IPS-15b (cell line): ENCODE measurements at regions not wholly inside any gene's neighbourhood (a gene's known extent, or its start where the extent isn't known, plus 50 kb on each side); places are given as distances from the start of the nearest gene placed in this dataset.
"Not testable (repeated sequence)": the region's sequence is repeated elsewhere in the genome, so short reads cannot be mapped to it uniquely, and the experiment has no call there.

Experiments
- H3K27me3 ChIP-seq: one replicate; pipeline ENCODE4 v1.6.1; 2013; ENCODE audit warnings: low read length; ENCODE audit not compliant: control insufficient read depth, insufficient read depth
- H3K36me3 ChIP-seq: one replicate; pipeline ENCODE4 v1.6.1; 2013; ENCODE audit warnings: low read length; ENCODE audit not compliant: control insufficient read depth, insufficient read depth
- H3K4me1 ChIP-seq: one replicate; pipeline ENCODE4 v1.6.1; 2013; ENCODE audit warnings: mild to moderate bottlenecking, low read length; ENCODE audit not compliant: control insufficient read depth, insufficient read depth
- H3K4me3 ChIP-seq: one replicate; pipeline ENCODE4 v1.5.1; 2013; ENCODE audit warnings: low read depth, low read length
- H3K9ac ChIP-seq: one replicate; pipeline ENCODE4 v1.6.1; 2013; ENCODE audit warnings: low read depth, mild to moderate bottlenecking, low read length
- H3K9me3 ChIP-seq: one replicate; pipeline ENCODE4 v1.6.1; 2013; ENCODE audit warnings: mild to moderate bottlenecking, low read length; ENCODE audit not compliant: control insufficient read depth, insufficient read depth

DNA sequence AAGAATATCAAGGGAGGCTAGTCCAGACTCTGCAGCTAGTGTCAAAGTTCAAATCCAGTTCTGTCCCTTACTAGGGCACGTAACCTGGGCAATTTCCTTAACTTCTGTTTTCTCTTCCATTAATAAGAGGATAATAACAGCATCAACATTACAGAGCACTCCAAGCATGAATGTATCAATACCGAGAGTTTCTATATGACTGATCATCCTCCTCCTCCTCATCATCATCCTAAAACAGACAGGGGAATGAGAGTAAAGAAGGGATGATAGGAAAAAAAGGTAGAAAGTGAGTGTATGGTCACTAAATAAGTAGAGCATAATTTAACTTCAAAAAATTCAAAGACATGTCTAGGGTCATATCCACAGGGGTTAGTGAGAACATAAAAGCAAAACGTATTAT, 171.4 kb downstream of the NDUFA12 start:
- Histone ChIP-seq H3K27me3 (no peaks in the 10 kb centered on the region), H3K9me3 (no peaks in the 10 kb centered on the region), H3K4me1 (peaks cover 14% of the 10 kb centered on the region), H3K36me3 (no peaks in the 10 kb centered on the region), H3K4me3 (no peak overlapping the region), H3K9ac (no peak overlapping the region)

DNA sequence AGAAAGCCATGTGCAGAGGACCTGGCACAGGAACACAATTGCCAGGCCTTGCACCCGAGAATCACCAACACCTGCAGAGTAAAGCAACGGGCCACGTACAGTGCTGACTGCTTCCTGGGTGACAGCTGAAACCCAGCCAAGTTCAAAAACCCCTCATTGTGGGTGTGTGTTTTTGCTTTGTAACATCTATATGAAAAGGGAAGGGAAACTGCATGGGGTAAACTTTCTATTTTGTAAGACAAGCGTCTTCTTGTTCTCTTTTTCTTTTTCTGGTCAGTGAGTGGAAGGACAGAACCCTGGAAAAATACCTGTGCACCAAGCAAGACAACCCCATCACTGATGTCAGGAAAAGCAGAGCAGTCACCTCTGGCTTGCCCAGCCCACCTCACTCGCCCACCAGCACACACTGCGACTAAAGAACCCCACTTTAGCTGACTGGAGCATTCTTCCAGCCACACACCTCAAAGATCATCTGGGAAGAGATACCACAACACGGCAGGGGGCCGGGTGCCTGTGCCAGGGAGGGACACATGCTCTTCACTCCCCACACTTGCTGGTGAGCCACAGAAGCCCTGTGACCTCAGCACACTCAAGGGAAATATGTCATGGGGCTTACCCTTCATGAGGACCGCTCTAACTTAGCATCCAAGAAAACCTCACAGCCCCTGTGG, 172.3 kb downstream of the NDUFA12 start:
- Histone ChIP-seq H3K4me1 (peaks cover 14% of the 10 kb centered on the region), H3K27me3 (no peaks in the 10 kb centered on the region), H3K36me3 (no peaks in the 10 kb centered on the region), H3K9me3 (no peaks in the 10 kb centered on the region), H3K4me3 (no peak overlapping the region), H3K9ac (no peak overlapping the region)

DNA sequence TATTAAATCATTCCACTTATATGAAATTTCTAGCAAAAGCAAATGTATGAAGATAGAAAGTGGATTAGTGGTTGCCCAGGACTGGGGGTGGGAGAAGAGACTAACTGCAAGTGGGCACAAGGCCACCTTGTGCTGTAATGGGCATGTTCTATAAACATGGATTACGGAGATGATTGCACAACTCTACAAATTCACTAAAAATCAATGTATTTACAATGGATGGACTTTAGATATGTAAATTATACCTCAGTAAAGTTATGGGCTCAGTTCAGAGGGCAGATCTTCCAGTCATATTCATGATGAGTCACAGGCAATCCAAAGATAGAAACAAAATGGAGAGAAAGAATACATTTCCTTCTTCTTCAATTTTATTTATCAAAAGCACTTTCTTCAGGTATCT, 173.9 kb downstream of the NDUFA12 start:
- no peaks in the 10 kb centered on the region for H3K27me3 ChIP-seq
- H3K9ac ChIP-seq: no peak overlapping the region
- H3K4me1 ChIP-seq: peaks cover 14% of the 10 kb centered on the region
- no peaks in the 10 kb centered on the region for H3K9me3 ChIP-seq
- H3K36me3 ChIP-seq: no peaks in the 10 kb centered on the region
- H3K4me3 ChIP-seq: no peak overlapping the region

GRCh38 chr12:94819011-94819410, 168.7 kb upstream of the TMCC3 start:
- peaks cover 8% of the 10 kb centered on the region for H3K4me1 ChIP-seq
- H3K36me3 ChIP-seq: no peaks in the 10 kb centered on the region
- H3K4me3 ChIP-seq: no peak overlapping the region
- H3K9ac ChIP-seq: no peak overlapping the region
- H3K9me3 ChIP-seq: peaks cover 3% of the 10 kb centered on the region
- H3K27me3 ChIP-seq: no peaks in the 10 kb centered on the region

GRCh38 chr12:94817695-94818075, 167.3 kb upstream of the TMCC3 start:
- Histone ChIP-seq H3K4me1 (peaks cover 8% of the 10 kb centered on the region), H3K36me3 (no peaks in the 10 kb centered on the region), H3K4me3 (no peak overlapping the region), H3K9me3 (peaks cover 8% of the 10 kb centered on the region), H3K27me3 (no peaks in the 10 kb centered on the region), H3K9ac (no peak overlapping the region)

DNA sequence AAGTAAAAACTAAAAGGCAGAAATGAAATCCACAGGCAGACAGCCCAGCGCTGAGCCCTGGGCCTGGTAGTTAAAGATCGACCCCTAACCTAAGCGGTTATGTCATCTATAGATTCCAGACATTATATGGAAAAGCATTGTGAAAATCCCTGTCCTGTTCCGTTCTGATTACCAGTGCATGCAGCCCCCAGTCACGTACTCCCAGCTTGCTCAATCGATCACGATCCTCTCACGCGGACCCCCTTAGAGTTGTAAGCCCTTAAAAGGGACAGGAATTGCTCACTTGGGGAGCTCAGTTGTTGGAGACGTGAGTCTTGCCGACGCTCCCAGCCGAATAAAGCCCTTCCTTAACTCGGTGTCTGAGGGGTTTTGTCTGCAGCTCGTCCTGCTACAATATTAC, 166.8 kb upstream of the TMCC3 start:
- not testable (repeated sequence) for H3K4me3 ChIP-seq, H3K9ac ChIP-seq, H3K36me3 ChIP-seq, H3K4me1 ChIP-seq, H3K27me3 ChIP-seq
- H3K9me3 ChIP-seq: peaks cover 12% of the 10 kb centered on the region

DNA sequence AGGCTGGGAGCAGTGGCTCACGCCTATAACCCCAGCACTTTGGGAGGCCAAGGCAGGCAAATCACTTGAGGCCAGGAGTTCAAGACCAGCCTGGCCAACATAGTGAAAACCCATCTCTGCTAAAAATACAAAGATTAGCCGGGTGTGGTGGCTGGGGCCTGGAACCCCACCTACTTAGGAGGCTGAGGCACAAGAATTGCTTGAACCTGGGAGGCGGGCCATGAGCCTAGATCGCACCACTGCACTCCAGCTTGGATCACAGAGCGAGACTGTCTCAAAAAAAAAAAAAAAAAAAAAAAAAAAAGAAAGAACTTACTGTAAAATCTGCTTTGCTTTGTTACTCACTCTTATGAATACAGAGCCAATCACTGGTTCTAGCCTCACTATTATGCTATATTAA, 166.4 kb upstream of the TMCC3 start:
- not testable (repeated sequence) for H3K27me3 ChIP-seq, H3K4me1 ChIP-seq, H3K4me3 ChIP-seq, H3K36me3 ChIP-seq, H3K9ac ChIP-seq
- H3K9me3 ChIP-seq: peaks cover 13% of the 10 kb centered on the region

- no peaks in the 10 kb centered on the region for H3K36me3 ChIP-seq
- no peak overlapping the region for H3K9ac ChIP-seq
- H3K9me3 ChIP-seq: peaks cover 13% of the 10 kb centered on the region
- H3K4me1 ChIP-seq: peaks cover 8% of the 10 kb centered on the region
- H3K27me3 ChIP-seq: no peaks in the 10 kb centered on the region
- H3K4me3 ChIP-seq: no peak overlapping the region
Measured at GRCh38 chr12:94815958-94816357, 165.6 kb upstream of the TMCC3 start.

GRCh38 chr12:94815450-94815849, 165.1 kb upstream of the TMCC3 start:
- no peaks in the 10 kb centered on the region for H3K27me3 ChIP-seq
- no peak overlapping the region for H3K4me3 ChIP-seq
- H3K9me3 ChIP-seq: peaks cover 13% of the 10 kb centered on the region
- no peak overlapping the region for H3K9ac ChIP-seq
- no peaks in the 10 kb centered on the region for H3K36me3 ChIP-seq
- peaks cover 8% of the 10 kb centered on the region for H3K4me1 ChIP-seq

GRCh38 chr12:94813314-94813713, 163.0 kb upstream of the TMCC3 start:
- H3K4me3 ChIP-seq: no peak overlapping the region
- H3K9me3 ChIP-seq: peaks cover 13% of the 10 kb centered on the region
- peaks cover 8% of the 10 kb centered on the region for H3K4me1 ChIP-seq
- H3K27me3 ChIP-seq: no peaks in the 10 kb centered on the region
- no peak overlapping the region for H3K9ac ChIP-seq
- no peaks in the 10 kb centered on the region for H3K36me3 ChIP-seq

GRCh38 chr12:94812345-94812744, 162.0 kb upstream of the TMCC3 start:
- H3K9ac ChIP-seq: no peak overlapping the region
- peaks cover 8% of the 10 kb centered on the region for H3K4me1 ChIP-seq
- no peaks in the 10 kb centered on the region for H3K27me3 ChIP-seq
- peaks cover 13% of the 10 kb centered on the region for H3K9me3 ChIP-seq
- H3K4me3 ChIP-seq: no peak overlapping the region
- H3K36me3 ChIP-seq: no peaks in the 10 kb centered on the region

- peaks cover 13% of the 10 kb centered on the region for H3K9me3 ChIP-seq
- H3K27me3 ChIP-seq: no peaks in the 10 kb centered on the region
- no peaks in the 10 kb centered on the region for H3K36me3 ChIP-seq
- H3K4me1 ChIP-seq: peaks cover 8% of the 10 kb centered on the region
- H3K4me3 ChIP-seq: no peak overlapping the region
- H3K9ac ChIP-seq: no peak overlapping the region
Measured at GRCh38 chr12:94811611-94812010, 161.3 kb upstream of the TMCC3 start.
